GM20000 (cell line): ENCODE measurements at regions not wholly inside any gene's neighbourhood (a gene's known extent, or its start where the extent isn't known, plus 50 kb on each side); places are given as distances from the start of the nearest gene placed in this dataset.

ENCODE experiments used
- DNase-seq: peaks from one replicate; pipeline ENCODE4 v3.0.0; 2012; ENCODE audit warnings: low spot score
- TF ChIP-seq, protein P1 (sequence below): IDR thresholded peaks from 2 replicates; pipeline ENCODE4 v1.5.1; 2012; ENCODE audit warnings: mild to moderate bottlenecking, control low read depth; ENCODE audit errors: extremely low read depth, missing control alignments

DNA sequence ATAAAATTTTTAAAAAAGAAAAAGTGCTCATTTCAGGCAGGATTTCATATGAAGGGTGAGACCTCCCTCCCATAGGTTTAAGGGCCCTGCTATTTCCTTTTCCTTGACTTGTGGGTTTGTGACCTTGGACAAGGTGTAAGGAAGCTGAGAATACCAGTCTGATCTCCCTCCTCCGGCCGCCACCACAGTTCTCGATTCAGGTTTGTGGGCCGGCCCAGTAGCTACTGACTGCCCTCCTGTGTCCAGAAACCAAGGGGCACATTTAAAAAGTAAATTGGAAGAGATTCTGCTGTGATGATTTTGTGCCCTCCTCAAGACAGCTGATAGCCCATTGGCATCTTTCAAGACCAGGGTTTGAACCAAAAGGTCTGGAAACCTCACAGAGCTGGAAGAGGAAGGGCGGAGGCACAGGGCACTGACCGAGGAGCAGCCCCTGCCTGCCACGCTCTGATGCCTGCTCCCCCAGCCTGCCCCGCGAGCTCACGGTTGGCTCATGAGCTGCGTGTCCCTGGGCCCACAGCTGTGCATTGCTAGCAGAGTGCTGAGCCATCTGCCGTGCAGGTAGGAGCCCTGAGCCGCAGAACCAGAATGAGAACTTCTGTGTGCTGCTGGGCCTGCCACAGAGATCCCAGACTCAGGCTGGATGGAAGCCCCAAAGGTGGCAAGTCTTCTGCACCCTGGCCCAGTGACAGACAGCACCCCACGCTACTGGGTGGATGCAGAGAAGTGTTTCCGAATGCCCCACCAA is 348.7 kb downstream of the NPHP4 start:
- no peak for DNase-seq
- TF ChIP-seq, protein P1, sequence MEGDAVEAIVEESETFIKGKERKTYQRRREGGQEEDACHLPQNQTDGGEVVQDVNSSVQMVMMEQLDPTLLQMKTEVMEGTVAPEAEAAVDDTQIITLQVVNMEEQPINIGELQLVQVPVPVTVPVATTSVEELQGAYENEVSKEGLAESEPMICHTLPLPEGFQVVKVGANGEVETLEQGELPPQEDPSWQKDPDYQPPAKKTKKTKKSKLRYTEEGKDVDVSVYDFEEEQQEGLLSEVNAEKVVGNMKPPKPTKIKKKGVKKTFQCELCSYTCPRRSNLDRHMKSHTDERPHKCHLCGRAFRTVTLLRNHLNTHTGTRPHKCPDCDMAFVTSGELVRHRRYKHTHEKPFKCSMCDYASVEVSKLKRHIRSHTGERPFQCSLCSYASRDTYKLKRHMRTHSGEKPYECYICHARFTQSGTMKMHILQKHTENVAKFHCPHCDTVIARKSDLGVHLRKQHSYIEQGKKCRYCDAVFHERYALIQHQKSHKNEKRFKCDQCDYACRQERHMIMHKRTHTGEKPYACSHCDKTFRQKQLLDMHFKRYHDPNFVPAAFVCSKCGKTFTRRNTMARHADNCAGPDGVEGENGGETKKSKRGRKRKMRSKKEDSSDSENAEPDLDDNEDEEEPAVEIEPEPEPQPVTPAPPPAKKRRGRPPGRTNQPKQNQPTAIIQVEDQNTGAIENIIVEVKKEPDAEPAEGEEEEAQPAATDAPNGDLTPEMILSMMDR, result no peak

DNA sequence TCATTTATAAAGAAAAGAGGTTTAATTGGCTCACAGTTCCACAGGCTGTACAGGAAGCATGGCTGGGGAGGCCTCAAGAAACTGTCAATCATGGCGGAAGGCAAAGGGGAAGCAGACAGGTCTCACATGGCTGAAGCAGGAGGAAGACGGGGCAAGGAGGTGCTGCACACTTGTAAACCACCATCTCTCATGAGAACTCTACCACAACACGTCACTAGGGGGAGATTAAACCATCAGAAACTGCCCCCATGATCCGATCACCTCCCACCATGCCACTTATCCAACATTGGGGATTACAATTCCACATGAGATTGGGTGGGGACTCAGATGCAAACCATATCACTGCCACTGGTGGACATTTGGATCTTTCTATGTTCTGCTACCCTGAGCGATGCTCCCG is 351.4 kb downstream of the NPHP4 start:
- no peak for DNase-seq
- TF ChIP-seq, protein P1, result no peak

DNA sequence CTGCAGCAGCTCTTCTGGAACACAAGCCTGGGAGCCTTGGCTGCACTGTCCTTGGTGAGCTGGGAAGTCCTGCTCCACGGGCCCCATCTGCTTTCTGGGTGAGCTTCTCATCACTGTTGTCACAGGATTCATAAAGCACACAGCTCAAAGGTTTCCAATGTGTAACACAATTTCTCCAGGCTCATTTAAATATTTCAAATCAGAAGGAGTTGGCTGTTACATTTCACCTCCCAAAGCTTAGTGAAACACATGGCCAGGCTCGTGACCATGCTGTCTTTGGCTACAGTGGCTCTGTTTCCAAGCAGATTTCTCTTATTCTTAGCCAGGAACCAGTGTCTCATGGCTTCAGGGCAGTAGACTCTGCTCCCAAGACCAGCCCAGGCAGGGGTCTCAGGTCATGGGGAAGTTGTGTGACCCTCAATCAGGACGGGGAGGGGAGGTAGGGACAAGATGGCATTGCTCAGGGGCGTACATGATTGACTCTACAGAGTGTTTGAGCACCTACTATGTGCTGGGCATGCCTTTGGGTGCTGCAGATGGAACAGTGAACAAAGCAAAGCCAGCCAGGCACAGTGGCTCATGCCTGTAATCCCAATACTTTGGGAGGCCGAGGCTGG is 353.0 kb downstream of the NPHP4 start:
- DNase-seq, result no peak
- TF ChIP-seq, protein P1, result no peak

DNA sequence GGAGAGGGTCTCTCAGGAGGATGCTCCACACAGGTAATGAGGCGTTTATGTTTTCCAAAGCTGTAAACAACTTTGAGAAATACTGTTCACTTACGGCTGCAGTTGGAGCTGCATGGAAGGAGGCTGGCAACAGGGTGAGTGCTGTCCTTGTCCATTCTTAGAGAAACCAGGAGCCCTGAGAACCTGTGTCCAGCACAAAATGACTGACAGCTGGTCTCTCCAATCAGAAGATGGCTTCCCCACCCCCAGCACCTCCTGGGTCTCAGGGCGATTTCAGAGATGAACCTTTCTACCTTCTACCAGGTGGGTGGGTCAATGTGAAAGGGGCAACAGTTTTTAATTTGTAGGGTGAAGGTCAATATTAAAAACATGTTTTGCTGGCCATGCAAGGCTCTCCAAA is 353.6 kb downstream of the NPHP4 start:
- DNase-seq, result no peak
- TF ChIP-seq, protein P1, result no peak

DNA sequence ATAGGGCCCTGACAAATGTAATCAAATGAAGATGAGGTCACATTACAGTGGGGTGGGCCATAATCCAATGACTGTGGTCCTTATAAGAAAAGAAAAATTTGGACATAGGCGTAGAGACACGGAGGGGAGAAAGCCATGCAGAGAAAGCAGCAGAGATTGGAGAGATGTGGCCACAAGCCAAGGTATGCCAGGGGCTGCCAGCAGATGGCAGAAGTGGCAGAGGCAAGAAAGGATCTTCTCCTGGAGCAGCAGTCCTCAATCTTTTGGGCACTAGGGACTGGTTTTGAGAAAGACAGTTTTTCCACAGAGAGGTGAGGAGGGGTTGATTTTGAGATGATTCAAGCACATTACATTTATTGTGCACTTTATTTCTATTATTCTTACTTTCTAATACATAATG is 355.1 kb downstream of the NPHP4 start:
- DNase-seq, result no peak
- TF ChIP-seq, protein P1, result peak; percentile 18

DNA sequence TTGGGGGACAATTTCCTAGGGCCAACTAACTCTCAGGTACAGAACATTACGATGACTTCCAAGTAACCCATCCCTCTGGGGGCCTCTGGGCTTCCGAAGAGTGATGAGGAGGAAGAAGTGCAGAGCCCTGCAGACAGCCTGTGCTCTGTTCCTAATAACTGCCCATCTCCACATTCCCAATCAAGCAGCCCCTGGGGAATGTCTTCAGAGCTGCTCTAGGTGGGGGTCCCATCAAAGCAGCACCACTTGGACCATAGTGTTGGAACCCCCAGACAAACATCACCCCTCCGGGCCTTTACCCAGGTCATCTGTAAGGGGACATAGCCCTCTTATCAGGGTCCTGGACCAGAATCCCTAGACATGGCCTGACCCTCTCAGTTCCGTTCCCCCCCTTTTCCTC is 357.3 kb downstream of the NPHP4 start:
- DNase-seq, result no peak
- TF ChIP-seq, protein P1, result no peak

DNA sequence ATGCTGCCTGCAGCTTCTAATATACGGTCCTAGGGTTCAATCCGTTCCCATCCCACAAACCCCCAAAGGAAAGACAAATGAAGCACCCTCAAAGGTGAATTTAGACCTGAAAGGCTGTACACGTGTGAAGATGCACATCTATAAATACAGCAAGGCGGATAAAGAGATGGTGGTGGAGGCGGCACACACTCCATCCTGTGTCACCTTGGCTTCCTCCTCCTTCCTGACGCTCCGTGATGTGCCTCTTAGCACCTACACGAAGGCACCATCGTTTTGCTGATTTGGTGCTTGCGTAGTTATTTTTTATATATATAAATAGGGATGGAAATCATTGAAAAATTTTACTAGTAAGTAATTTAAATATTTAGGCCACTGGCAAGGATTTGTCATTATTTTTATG is 359.4 kb downstream of the NPHP4 start:
- TF ChIP-seq, protein P1, result no peak
- DNase-seq, result no peak
